Keratinocyte (primary cell): ENCODE measurements at regions not wholly inside any gene's neighbourhood (a gene's known extent, or its start where the extent isn't known, plus 50 kb on each side); places are given as distances from the start of the nearest gene placed in this dataset.

ENCODE experiments used
- CTCF ChIP-seq, 3 experiments: IDR thresholded peaks in 1 of 3; conservative IDR thresholded peaks in 1 of 3; optimal IDR thresholded peaks in 1 of 3; 2 replicates in 2 of 3; 3 replicates in 1 of 3; pipeline versions ENCODE3 to v1.5.1; 2011; ENCODE audit warnings: low read length in 3 of 3, mild to moderate bottlenecking in 3 of 3, moderate library complexity in 2 of 3, control low read depth in 1 of 3, inconsistent platforms in 1 of 3; ENCODE audit not compliant: insufficient read depth in 2 of 3; ENCODE audit errors: extremely low read depth in 1 of 3
- EZH2 ChIP-seq: IDR thresholded peaks from one replicate; pipeline ENCODE4 v1.6.1; 2012; ENCODE audit warnings: inconsistent platforms, mild to moderate bottlenecking, low read length, moderate library complexity

DNA sequence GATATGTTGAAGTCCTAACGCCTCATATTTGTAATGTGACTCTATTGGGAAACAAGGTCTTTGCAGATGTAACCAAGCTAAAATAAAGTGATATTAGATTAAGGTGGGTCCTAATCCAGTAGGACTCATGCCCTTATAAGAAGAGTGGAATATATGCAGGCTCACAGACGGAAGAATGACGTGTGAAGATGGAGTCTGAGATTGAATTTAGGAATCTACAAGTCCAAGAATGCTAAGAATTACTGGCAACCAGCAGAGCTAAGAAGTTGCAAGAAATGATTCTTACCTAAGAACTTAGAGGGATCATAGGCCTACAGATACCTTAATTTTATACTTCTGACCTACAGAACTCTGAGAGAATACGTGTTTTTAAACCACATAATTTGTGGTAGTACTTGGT is 350.0 kb upstream of the ST8SIA4 start:
- no peak for TF ChIP-seq EZH2
- TF ChIP-seq CTCF (optimal IDR thresholded peaks at IDR 0.05 in 1 of 3, IDR thresholded peaks at IDR 0.05 in 1 of 3, conservative IDR thresholded peaks at IDR 0.05 in 1 of 3; ENCODE audit: extremely low read depth in 1 of 3, insufficient read depth in 2 of 3, low read length in 3 of 3) = no peak
